A549 (cell line): ENCODE measurements at regions not wholly inside any gene's neighbourhood (a gene's known extent, or its start where the extent isn't known, plus 50 kb on each side); places are given as distances from the start of the nearest gene placed in this dataset.
A peak's percentile ranks its signal among the peaks of the same experiment; 100 is the strongest.

Experiments used
- ATAC-seq, 2 experiments: fragments of 200-7000 bp in 1 of 2; fragments of >200 bp in 1 of 2; cut with Nextera tagmentation in 1 of 2; cut with Tn5 transposase in 1 of 2; 3 replicates each; pipeline versions ENCODE4 v1.8.0 to v1.9.1; 2018 to 2020; ENCODE audit warnings: mild to moderate bottlenecking in 1 of 2, moderate library complexity in 1 of 2
- CTCF ChIA-PET: fragments of 300-600 bp; sonication (Branson Sonifier 250); formaldehyde crosslinking; extraction: SDS; loops from one replicate; lab custom pipeline; 2021; ENCODE audit warnings: antibody characterized with exemption, inconsistent platforms; lab: Yijun Ruan, JAX
- POLR2A ChIA-PET: fragments of 350-600 bp; formaldehyde crosslinking; extraction: SDS; loops from one replicate; lab custom pipeline; 2021; ENCODE audit warnings: antibody characterized with exemption, inconsistent platforms; lab: Yijun Ruan, JAX
- DNase-seq, 2 experiments: peaks; one replicate each; pipeline versions ENCODE4 v3.0.0 to v3.0.0-alpha.2; 2011 to 2016; ENCODE audit warnings: low read depth in 1 of 2, low spot score in 1 of 2
- FAIRE-seq: peaks from 2 replicates; lab custom pipeline; 2011; peaks lifted over from hg19 to GRCh38; lab: Jason Lieb, UNC
- H3K27ac ChIP-seq, 2 experiments: fragments of >200 bp; sonication (Bioruptor Twin); formaldehyde crosslinking; 3 replicates each; pipeline ENCODE4 v1.5.1; 2016 to 2017
- H3K4me1 ChIP-seq: fragments of >200 bp; sonication (Bioruptor Twin); formaldehyde crosslinking; 3 replicates; pipeline ENCODE4 v1.6.1; 2016
- H3K4me2 ChIP-seq: fragments of >200 bp; sonication (Bioruptor Twin); formaldehyde crosslinking; 3 replicates; pipeline ENCODE4 v1.6.1; 2016
- H3K4me3 ChIP-seq: fragments of >200 bp; sonication (Bioruptor Twin); formaldehyde crosslinking; 3 replicates; pipeline ENCODE4 v1.5.1; 2016
- H3K9me3 ChIP-seq: fragments of >200 bp; sonication (Bioruptor Twin); formaldehyde crosslinking; 3 replicates; pipeline ENCODE4 v1.6.1; 2016
- BHLHE40 ChIP-seq: IDR thresholded peaks from 2 replicates; pipeline ENCODE4 v1.6.1; 2012; ENCODE audit warnings: low read depth, low read length, inconsistent platforms
- CHD2 ChIP-seq: fragments of 150-350 bp; IDR thresholded peaks from 2 replicates; pipeline ENCODE4 v1.6.1; 2014; ENCODE audit warnings: low read length; ENCODE audit not compliant: partially characterized antibody
- E2F6 ChIP-seq: IDR thresholded peaks from 2 replicates; pipeline ENCODE4 v1.6.1; 2012; ENCODE audit warnings: low read depth, borderline replicate concordance
- ESRRA ChIP-seq: fragments of 150-350 bp; IDR thresholded peaks from 2 replicates; pipeline ENCODE4 v1.6.1; 2014; ENCODE audit warnings: mild to moderate bottlenecking, low read length, borderline replicate concordance
- FOXS1 ChIP-seq: fragments of 250-450 bp; sonication (Bioruptor Pico); IDR thresholded peaks from 2 replicates; pipeline ENCODE4 v1.5.0; 2020; ENCODE audit warnings: mild to moderate bottlenecking, moderate library complexity
- HDAC2 ChIP-seq: fragments of 200-600 bp; sonication (generic); IDR thresholded peaks from 2 replicates; pipeline ENCODE4 v1.6.1; 2016
- HEYL ChIP-seq: fragments of 250-450 bp; sonication (Bioruptor Pico); IDR thresholded peaks from 2 replicates; pipeline ENCODE4 v1.8.0; 2021; ENCODE audit warnings: mild to moderate bottlenecking, moderate library complexity
- HOXA7 ChIP-seq: fragments of 250-450 bp; sonication (Bioruptor Pico); IDR thresholded peaks from 2 replicates; pipeline ENCODE4 v1.5.0; 2020; ENCODE audit warnings: mild to moderate bottlenecking, moderate library complexity
- HOXB13 ChIP-seq: fragments of 250-450 bp; sonication (Bioruptor Pico); IDR thresholded peaks from 2 replicates; pipeline ENCODE4 v1.5.0; 2020; ENCODE audit warnings: low read depth, mild to moderate bottlenecking, moderate library complexity
- JUN ChIP-seq, 2 experiments: fragments of >200 bp; sonication (Bioruptor Twin); formaldehyde crosslinking; IDR thresholded peaks; 2 replicates in 1 of 2; 3 replicates in 1 of 2; pipeline ENCODE4 v1.6.1; 2016 to 2017
- JUNB ChIP-seq: fragments of >200 bp; sonication (Bioruptor Twin); formaldehyde crosslinking; IDR thresholded peaks from 2 replicates; pipeline ENCODE4 v1.6.1; 2016
- MAFK ChIP-seq: fragments of 450-650 bp; IDR thresholded peaks from 2 replicates; pipeline ENCODE4 v1.6.1; 2014; ENCODE audit not compliant: partially characterized antibody
- MAZ ChIP-seq: fragments of 150-350 bp; IDR thresholded peaks from 2 replicates; pipeline ENCODE4 v1.6.1; 2014; ENCODE audit warnings: antibody characterized with exemption, low read depth, low read length, borderline replicate concordance
- NPAS2 ChIP-seq: fragments of 250-450 bp; sonication (Bioruptor Pico); IDR thresholded peaks from 2 replicates; pipeline ENCODE4 v1.8.0; 2022; ENCODE audit warnings: mild to moderate bottlenecking, moderate library complexity, borderline replicate concordance
- POLR2AphosphoS2 ChIP-seq: conservative IDR thresholded peaks from 2 replicates; pipeline ENCODE4 v1.6.1; 2012; ENCODE audit warnings: low read length, improper control_type of control experiment, inconsistent platforms
- RFX5 ChIP-seq: fragments of 450-650 bp; IDR thresholded peaks from 2 replicates; pipeline ENCODE4 v1.7.1; 2014; ENCODE audit warnings: antibody characterized with exemption, mild to moderate bottlenecking, moderate library complexity
- RNF2 ChIP-seq: fragments of 200-600 bp; sonication (generic); IDR thresholded peaks from 2 replicates; pipeline ENCODE4 v1.6.1; 2016; ENCODE audit warnings: low read depth, mild to moderate bottlenecking, antibody characterized with exemption, moderate library complexity, borderline replicate concordance
- SMC3 ChIP-seq: fragments of >200 bp; sonication (Bioruptor Twin); formaldehyde crosslinking; IDR thresholded peaks from 3 replicates; pipeline ENCODE4 v1.6.1; 2018; ENCODE audit warnings: inconsistent platforms
- TFCP2L1 ChIP-seq: fragments of 250-450 bp; sonication (Bioruptor Pico); IDR thresholded peaks from 2 replicates; pipeline ENCODE4 v1.5.0; 2021; ENCODE audit warnings: mild to moderate bottlenecking
- ZC3H11A ChIP-seq: fragments of 450-650 bp; IDR thresholded peaks from 2 replicates; pipeline ENCODE4 v1.6.1; 2014; ENCODE audit warnings: antibody characterized with exemption, mild to moderate bottlenecking
- ZNF302 ChIP-seq: fragments of 250-450 bp; sonication (Bioruptor Pico); IDR thresholded peaks from 2 replicates; pipeline ENCODE4 v1.9.0; 2021; ENCODE audit warnings: inconsistent platforms, mild to moderate bottlenecking, moderate library complexity
- WGBS: methylation state at CpG from one replicate; pipeline ENCODE4 v1.1.6; 2017; ENCODE audit errors: missing lambda C conversion rate; 5-methylcytosine and 5-hydroxymethylcytosine counted together
- TF ChIP-seq, protein P1 (sequence below): fragments of >200 bp; sonication (Bioruptor Twin); formaldehyde crosslinking; IDR thresholded peaks from 3 replicates; pipeline ENCODE4 v1.5.1; 2016
- TF ChIP-seq, protein P2 (sequence below): fragments of >200 bp; sonication (Bioruptor Twin); formaldehyde crosslinking; IDR thresholded peaks from 3 replicates; pipeline ENCODE4 v1.6.1; 2016

DNA sequence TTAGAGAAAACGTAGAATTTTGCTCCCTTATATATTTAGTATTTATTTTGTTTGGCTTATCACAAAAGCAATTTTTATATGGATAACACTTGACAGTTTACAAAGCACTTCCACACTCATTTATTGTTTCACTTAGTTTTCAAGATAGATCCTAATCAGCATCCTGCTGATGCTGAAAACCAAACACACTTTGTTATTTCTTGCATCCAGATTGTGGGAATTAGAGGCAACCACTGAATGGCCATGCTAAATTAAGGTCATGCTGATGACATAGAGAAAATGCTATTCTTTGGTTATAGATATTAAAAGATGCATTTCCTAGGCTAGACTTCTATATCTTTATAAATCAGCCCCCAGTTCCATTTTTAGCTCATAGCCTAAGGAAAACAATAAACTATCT lies 474.1 kb upstream of the KCNMB2 start:
- no peak for FAIRE-seq
- Histone ChIP-seq H3K4me3 (no peak overlapping the region), H3K9me3 (no peaks in the 10 kb centered on the region), H3K27ac (no peak overlapping the region), H3K4me2 (no peak overlapping the region), H3K4me1 (peaks cover 16% of the 10 kb centered on the region; the same call in 1 of the 3 replicates)
- no peak for DNase-seq
- TF ChIP-seq ESRRA (no peak), CHD2 (no peak), HEYL (CRISPR knock-in tag) (no peak), SMC3 (no peak), BHLHE40 (no peak), NPAS2 (CRISPR knock-in tag) (no peak), POLR2AphosphoS2 (no peak), FOXS1 (CRISPR knock-in tag) (no peak), MAZ (no peak), RNF2 (no peak), ZC3H11A (no peak), HOXA7 (CRISPR knock-in tag) (no peak), JUN (IDR thresholded peaks at IDR 0.05) (no peak), E2F6 (no peak), JUNB (no peak), TFCP2L1 (no peak), RFX5 (no peak), MAFK (no peak)
- TF ChIP-seq, protein P1, sequence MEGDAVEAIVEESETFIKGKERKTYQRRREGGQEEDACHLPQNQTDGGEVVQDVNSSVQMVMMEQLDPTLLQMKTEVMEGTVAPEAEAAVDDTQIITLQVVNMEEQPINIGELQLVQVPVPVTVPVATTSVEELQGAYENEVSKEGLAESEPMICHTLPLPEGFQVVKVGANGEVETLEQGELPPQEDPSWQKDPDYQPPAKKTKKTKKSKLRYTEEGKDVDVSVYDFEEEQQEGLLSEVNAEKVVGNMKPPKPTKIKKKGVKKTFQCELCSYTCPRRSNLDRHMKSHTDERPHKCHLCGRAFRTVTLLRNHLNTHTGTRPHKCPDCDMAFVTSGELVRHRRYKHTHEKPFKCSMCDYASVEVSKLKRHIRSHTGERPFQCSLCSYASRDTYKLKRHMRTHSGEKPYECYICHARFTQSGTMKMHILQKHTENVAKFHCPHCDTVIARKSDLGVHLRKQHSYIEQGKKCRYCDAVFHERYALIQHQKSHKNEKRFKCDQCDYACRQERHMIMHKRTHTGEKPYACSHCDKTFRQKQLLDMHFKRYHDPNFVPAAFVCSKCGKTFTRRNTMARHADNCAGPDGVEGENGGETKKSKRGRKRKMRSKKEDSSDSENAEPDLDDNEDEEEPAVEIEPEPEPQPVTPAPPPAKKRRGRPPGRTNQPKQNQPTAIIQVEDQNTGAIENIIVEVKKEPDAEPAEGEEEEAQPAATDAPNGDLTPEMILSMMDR, result no peak
- TF ChIP-seq, protein P2, sequence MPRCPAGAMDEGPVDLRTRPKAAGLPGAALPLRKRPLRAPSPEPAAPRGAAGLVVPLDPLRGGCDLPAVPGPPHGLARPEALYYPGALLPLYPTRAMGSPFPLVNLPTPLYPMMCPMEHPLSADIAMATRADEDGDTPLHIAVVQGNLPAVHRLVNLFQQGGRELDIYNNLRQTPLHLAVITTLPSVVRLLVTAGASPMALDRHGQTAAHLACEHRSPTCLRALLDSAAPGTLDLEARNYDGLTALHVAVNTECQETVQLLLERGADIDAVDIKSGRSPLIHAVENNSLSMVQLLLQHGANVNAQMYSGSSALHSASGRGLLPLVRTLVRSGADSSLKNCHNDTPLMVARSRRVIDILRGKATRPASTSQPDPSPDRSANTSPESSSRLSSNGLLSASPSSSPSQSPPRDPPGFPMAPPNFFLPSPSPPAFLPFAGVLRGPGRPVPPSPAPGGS, result no peak
- WGBS, result 58% methylated on average over 1 of the region's 1 CpG
- ChIA-PET CTCF (no interaction called here), POLR2A (no interaction called here)
- ATAC-seq, result no peak

DNA sequence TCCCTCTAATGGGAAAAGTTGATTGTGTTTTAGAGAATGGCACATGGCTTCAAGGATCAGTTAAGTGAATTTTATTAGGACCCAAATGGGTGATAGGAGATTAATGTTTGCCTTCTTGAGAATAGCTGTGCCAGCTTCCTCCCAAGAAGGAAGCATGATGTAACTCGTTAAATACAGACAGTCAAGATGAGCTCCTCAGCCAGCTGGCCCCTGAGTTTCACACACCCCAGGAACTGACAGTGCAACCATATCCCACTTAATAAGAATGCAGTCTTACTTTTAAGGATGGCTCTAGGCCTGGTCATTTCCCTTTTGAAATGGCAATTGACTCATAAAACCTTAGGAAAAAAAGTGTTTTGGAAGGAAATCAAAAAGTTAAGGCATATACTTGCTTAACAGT lies 472.8 kb upstream of the KCNMB2 start:
- no peak for FAIRE-seq
- H3K27ac ChIP-seq, result 0 out of 6 replicates have a peak overlapping the region, but pooled peaks of 1 of the 2 experiments have one; percentile 9
- no peak overlapping the region; the same call in 2 of the 3 replicates for H3K4me2 ChIP-seq
- CTCF ChIA-PET, result interaction anchor here (0.6 kb wide), 1 partner anchor 775 kb away, joined by 3 read pairs; no protein-coding TSS in a partner anchor
- no peaks in the 10 kb centered on the region for H3K9me3 ChIP-seq
- TF ChIP-seq E2F6, result no peak
- no peak for TF ChIP-seq HDAC2
- no peak for TF ChIP-seq ZNF302 (CRISPR knock-in tag)
- no peak for TF ChIP-seq HOXB13 (CRISPR knock-in tag)
- no peak for TF ChIP-seq CHD2
- no peak for TF ChIP-seq JUNB
- ATAC-seq, result no peak
- peaks cover 16% of the 10 kb centered on the region; the same call in 1 of the 3 replicates for H3K4me1 ChIP-seq
- H3K4me3 ChIP-seq, result no peak overlapping the region
- DNase-seq, result no peak
- no CpG with 5 or more reads among the region's 1 CpG for WGBS
- POLR2A ChIA-PET, result no interaction called here
